Stromal cell of bone marrow (primary cell): ENCODE measurements at regions not wholly inside any gene's neighbourhood (a gene's known extent, or its start where the extent isn't known, plus 50 kb on each side); places are given as distances from the start of the nearest gene placed in this dataset.

Experiments
- DNase-seq: peaks from one replicate; pipeline ENCODE4 v3.0.0-alpha.2; 2012; ENCODE audit warnings: low read depth

DNA sequence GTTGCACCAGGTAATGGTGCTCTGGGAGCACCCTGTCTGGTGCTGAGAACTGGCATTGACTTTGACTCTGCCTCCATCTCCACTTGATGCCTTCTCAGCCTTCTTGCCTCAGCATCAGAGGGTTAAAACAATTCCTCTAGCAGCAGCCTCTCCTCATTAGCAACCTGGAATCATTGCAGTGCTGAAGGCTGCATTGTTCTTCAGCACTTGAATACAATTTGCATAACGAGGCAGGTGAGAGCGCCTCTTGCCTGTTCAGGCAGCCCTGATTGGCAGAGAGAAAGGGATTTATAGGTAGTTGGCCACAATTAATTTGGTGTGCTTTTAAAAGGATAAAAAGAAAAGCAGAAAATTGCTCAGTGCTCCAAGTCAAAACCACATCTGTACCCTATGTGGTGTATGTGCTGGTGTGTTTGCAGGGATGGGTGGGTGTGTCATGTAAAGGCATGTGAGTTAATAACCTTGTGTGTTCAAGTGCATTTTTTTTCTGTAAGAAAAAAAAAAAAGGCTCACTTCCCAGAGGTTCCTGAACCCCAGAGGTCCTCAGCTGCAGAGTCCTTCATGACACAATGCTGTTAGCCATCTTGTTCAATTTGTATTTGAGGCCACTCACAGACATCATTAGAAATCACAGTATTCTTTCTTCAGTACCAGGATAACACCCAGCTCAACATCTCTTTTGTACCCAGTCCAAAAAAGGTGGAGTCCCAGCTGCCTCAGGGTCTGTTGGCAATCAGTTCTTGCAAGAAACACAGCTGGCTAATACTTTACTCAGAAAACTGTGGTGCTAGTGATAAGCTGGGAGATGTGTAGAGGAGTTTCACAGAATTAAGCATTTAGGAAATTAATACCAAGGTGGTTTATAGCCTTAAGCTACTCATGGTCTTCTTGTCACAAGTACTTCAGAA lies 385.6 kb downstream of the GRIN2B start:
- no peak for DNase-seq

DNA sequence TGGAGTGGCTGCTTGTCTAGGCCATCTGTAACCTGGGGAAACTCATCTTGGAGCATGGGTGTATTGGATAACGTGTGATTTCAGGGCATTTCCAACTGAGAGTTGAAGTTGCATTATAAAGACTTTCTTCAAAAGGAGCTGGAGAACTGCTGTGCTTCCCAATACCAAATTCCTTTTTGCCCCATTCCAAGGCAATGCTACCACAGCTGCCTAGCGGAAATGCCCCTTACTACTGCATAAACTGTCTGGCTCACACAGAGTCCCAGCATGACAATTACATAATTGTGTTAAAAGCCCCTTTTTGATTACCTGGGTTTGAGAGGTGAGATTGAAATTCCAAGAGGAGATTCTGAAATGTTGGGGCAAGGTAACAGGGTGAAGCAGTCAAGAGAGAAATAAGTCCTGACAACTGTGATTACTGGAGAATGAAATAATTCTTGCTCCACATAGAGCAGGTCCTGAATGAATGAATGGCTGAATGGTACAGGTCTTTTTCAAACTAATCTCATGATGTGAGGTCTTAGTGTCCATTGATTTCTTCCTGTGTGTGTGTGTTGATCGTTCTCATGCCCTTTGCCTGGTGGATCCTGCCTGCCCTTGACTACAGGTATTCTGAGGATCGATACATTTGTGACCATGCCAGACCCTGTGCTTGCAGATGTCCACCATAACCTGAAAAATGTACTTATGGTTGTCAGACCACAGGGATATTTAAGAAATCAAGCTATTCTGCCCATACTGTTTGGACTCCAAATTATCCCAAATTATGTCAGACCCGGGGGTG lies 386.5 kb downstream of the GRIN2B start:
- DNase-seq: no peak

DNA sequence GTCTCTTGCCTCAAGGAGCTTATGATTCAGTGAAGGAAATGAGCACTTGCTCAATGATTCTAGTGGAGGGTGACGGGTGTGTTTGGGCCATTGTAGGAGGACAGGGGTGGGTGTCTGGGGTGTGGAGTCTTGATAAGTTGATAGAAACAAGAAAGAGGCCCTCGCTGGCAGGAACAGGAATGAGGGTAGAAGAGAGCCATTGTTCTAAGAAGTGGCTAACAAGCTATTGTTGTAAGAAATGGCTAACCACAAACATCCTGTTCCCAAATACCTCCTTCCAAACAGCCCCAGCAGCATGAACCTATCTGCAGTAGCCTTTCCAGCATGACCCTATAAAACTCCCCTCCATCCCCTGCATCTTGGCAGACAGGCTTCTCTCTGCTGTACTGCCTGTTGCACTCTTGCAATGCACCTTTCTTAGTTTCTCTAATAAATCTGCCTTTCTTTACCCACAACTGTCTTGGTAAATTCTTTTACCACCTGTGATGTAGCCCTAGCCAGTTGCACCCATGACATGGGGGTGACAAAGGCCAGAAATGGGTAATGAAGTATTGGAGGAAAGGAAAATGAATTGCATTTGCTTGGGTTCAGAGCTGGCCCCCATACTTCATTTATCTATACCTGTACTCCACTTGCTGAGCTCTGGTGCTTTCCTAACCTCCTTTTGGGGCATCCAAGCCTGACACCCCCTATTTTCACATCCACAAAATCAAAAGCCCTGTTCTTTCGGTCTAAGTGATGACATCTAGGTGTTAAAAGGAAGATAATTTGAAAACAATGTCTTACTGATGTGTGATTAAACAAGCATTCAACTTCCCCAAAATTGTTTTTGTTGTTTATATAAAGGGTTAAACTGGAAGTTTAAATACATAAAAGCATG lies 389.1 kb downstream of the GRIN2B start:
- DNase-seq: no peak

DNA sequence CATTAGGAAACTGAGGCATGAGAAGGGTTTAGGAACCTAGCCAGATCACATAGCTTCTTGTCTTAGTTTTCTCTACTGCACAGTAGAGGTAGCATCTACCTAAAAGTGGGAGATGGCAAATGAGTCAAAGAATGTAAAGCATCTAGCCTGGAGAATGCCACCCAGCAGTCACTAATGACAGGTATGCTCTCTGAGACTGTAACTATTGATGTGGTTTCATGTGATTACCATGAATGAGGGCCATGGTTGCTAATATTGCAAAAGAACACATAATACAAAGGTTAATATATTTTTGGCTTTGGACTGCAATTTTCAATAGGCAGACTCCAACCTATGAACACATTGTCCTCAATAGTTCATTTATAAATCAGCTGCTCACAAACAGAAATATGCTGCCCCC lies 389.9 kb downstream of the GRIN2B start:
- no peak for DNase-seq

DNA sequence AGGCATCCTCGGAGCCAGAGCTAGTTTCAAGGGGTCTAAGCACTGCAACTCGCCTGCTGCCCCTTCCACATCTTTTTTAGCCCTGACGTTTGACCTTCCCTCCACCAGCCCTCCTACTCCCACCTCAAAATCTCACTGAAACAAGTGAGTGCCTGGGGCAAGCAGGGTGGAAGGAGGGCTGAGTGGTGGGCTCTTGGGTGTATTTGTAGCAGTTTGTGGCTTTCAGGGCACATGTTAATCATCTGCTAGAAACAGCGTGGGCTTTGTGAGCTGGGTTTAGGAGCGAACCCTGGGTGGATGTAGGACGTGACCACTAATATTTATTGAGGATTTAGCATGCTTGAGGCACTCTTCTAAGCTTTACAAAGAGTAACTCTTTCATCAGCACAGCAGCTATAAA lies 390.3 kb downstream of the GRIN2B start:
- DNase-seq: no peak

DNA sequence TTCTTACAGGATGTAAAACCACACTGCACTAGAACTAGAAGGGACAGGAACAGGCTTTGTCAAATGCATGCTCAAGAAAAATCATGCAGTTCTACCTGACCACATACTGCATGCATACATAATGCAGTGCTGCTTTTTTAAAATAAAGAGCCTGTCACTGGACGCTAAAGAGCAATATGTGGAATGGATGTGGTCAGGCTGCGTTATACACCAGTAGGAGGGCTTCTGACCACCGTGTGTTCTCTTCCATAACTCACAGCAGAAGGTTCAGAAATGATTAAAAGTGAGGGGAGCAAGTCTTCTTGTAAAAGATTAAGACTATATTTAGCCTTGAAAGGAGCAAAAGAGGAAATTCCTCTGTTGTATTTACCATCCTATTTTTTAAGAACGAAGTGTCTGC lies 392.0 kb downstream of the EMP1 start:
- DNase-seq: no peak

DNA sequence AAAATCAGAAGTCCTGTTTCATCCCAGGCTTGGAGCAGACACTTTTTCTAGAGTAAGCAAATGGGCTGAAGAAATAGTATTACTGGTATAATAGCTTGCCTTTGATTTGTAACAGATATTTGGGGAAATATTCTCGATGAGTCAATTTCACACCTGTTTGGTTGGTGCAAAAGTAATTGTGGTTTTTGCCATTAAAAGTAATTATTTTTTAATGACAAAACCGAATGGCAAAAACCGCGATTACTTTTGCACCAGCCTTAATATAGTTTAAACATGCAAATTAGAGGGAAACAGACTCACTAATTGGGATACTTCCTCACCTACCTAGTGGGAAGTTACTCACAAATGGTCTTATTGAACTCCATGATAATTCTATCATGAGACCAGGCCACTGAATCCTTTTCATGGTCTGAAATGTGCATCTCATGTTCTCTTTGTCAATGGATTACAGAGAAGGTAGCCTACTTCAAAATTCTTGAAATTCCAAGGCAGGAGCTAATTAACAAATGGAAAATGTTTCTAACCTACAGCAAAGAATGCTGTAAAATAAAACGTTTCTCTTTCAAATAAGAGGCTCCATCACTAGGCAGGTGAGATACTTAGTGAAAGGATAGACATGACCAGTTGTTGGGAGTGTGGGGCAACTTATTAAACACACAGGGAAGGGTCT lies 391.3 kb downstream of the EMP1 start:
- DNase-seq: no peak

DNA sequence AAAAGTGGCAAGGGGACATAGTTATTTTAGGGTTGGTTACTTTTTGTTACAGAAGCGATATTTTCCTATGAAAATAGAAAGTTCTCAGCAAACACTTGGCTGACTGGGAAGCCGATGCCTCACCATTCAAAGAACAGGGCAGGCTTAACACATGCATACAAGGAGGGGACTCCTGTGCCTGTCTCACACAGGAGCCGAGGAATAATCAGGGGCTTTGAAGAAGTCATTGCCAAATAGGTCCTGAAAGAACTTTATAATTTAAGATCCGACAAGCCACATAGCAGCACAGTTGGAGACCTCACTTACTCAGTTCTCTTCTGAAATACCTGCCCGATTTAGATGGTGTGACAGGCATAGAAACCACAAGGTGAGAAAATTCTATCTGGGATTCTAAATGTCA lies 389.8 kb downstream of the EMP1 start:
- no peak for DNase-seq

DNA sequence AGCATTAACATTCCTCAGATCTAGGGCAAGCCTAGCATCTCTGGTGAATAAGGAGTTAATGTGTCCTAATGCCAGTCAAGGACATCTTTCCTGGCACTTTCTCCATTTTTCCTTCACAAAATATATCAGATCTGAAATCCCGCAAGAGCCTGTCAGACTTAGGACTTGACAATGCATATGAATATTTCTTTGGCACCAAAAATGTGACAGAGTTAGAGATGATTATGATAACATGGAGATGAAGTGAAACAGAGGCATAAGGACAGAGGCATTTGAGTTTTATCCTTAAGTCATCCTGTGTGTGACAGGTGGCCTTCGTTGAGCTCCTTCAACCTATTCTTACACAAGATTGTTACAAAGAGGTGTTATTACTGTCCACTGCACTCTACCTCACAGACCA lies 388.0 kb downstream of the EMP1 start:
- DNase-seq: no peak

DNA sequence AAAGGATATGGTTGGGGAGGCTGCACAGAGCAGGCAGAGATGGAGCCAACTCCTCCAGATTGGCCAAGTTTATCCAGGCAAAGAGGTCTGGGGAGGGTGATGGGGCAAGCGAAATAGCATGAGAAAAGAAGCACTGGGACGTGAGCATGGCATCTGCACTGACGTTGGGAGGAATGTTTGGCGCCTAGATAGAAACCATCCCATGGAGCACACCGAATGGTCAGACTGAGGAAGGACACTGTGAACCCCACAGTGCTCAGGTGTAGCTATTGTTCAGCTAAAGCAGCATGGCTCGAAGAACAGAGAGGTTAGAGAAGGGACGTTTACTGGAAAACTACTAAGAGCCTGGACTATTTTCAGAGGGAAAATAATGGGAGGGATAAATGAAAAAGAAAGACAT lies 387.1 kb downstream of the EMP1 start:
- no peak for DNase-seq

DNA sequence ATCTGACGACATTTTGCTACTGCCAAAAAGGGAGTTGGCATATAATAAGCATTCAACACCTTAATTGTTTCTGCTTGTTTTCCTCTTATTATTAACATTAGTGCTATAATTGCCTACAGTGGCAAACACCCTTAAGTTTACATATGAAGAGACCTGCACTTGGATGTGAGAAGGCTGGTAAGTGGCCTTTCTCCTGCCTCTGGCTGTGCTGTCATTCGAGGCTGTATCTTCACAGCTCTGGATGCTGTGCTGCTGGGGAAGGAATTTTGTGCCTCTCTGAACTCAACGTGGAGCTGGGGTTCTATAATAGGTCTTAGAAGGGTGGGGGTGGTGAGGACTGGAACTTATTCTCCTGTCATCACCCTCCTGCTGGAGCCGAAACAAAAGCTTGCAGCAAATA lies 385.9 kb downstream of the EMP1 start:
- DNase-seq: no peak

DNA sequence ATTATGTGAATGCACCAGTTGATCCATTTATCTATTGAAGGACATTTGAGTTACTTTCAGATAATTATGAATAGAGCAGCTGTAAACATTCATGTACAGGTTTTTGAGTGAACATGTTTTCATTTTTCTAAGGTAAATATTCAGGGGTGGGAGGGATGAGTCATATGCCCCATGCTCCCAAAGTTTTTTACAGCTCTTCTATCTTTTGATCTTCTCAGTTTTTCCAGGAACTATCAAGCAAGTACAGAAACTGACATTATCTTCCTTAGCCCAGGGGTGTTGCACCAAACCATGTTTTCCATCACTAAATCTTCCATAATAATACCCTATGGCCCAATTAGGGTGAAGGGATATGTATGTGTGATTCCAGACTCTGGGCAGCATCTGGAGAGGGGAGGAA lies 384.5 kb downstream of the EMP1 start:
- DNase-seq: no peak

DNA sequence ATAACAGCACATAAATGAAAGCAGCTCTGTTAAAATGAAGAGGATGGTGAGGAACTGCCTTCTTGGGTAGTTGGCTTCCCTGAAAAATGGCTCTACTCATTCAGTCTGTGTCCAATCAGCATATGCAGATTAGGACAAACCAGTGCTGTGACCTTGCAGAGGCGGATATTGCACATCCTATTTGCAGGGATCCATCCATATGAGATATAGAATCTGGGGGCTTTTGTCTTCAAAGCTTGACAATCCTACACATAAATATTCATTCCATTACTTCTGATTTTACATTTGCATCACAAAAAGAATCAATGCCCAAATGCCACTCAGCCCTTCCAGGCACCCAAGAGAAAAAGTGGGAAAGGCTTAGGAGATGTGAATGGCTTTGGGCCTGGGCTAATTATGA lies 383.7 kb downstream of the EMP1 start:
- no peak for DNase-seq

DNA sequence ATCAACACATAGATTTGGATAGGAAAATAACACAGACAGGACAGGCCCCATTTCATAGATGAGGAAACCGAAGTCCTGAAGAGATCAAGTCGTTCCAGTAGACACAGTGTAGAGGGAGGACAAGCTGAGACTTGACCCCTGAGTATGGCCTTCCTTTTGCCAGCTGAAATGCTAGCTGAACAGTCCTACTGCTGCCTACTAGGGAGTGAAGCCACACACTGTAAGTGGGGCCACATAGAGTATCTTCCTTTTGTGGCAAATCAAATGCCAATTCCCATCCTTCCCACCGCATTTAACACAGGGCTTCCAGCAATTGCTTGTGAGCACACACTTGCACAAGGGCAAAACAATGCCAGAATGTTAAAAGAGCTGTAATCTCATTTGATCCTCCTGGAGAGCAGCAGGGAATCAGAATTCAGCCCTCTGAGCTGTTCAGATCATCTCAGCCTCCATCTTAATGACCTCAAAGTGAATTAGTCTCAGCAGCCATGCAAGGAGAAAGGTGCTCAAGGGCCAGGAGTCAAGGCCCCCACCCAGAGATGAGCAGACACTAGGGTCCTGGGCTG lies 380.5 kb downstream of the EMP1 start:
- DNase-seq: no peak

DNA sequence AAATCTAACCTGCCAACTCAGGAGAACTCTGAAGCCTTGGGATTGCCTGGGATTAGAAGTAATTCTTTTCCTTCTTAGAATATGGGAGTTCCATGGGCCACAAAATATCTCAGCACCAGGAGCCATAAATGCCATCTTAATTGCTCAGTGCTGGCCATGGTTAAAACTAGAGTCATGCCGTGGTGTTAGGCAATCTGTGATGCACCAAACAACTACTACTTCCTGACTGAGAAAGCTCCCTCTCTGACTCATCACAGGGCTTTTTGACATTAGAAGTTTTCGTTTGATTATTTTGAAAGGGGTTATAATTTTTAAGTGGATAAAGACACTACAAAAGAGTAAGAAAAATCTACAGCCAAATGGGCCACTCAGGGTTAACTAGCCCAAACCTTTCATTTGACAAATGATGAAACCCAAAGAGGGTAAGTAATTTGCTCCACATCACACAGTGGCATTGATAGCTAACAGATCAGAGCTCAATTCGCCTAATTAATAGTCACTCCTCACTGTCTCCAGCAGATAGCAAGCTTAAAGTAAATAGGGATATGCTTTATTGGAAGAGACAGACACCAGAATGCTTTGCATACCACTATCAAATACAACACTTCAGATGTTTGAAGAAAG lies 377.3 kb downstream of the EMP1 start:
- peak; percentile 69 for DNase-seq

DNA sequence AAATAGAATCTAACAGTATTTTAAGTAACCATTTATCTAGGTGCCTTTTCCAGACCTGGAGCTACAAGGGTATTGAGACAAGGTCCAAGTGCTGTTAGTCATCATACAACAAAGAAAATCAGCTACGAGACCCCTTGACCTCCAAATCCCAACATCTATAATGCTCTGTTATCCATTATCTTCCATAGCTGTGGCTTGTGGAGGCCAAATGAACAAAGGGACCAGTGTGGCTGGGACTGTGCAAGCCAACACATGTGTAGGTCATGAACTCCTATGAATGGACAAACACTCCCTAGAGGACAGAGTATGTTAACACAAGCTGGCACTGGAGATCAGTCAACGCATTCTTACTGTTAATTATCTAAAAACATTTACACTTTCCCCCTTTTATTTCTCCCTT lies 374.5 kb downstream of the EMP1 start:
- no peak for DNase-seq

DNA sequence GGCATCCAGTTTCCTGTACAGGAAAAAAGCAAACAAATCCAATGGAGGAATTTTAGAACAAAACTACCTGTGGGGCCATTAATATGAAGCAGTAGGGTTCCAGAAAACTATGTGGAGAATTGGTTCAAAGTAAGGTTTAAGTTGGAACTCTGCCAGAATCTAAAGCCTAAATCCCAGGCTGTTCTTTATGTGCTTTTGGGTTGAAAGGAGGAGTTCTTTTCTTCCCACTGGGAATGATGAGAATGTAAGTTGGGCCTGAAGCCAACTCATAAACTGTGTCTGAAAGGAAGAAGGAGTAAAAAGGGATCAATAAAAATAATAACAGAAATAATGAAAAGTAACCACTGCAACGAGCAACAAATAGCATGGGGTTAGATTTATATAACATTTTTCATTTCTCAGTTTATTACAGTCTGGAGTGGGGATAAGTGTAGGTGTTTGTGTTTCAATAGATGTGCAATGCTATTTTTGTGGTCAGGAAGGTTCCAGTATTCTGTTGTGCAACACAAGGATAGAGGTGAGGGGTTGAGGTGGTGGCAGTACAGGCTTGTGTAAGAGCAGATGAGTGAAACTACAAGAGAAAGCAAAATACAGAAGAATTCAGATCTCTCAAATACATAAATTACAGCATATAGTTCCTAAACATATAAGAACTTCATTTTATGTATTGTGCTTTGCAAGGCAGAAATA lies 373.6 kb downstream of the EMP1 start:
- DNase-seq: no peak

DNA sequence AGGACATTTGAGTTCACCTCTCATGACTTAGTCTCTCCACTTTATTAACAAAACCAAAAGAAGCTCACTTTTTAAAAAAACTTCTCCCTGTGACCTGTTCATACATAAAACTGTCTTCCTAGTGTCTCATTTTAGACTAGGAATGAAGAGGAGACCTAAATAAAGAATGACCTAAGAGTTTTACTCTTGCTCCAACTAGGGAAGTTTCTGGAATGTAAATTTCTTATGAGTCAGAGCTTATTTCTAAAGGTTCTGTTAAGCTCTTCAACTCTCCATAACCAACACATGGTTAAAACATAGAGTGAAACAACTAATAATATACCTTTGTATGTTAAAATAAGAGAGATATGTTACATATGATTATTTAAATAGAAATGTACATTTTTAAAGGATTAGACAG lies 369.8 kb downstream of the EMP1 start:
- no peak for DNase-seq

DNA sequence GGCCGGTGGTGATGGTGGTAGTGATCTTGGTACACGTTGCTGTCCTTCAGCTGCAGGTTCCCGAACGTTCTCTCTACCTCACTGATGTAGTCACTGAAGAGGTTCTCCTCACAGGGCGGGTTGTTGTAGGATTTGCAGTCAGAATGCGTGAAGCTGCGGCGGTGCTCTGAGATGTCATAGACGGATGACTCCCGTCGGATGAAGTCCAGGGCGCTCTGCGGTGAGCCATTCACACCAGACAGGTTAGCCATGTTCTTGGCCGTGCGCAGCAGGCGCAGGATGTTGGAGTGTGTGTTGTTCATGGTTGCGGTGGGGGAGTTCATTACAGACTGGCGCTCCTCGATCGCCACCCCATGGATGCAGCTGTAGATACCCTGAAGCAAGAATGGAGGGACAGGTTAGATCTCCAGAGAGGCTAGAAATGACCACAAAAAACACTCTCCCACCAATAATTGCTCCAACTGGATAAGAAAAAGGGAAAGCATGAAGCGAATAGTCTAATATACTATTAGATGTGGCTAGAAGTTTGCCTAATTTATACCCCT lies 367.8 kb downstream of the EMP1 start:
- no peak for DNase-seq

DNA sequence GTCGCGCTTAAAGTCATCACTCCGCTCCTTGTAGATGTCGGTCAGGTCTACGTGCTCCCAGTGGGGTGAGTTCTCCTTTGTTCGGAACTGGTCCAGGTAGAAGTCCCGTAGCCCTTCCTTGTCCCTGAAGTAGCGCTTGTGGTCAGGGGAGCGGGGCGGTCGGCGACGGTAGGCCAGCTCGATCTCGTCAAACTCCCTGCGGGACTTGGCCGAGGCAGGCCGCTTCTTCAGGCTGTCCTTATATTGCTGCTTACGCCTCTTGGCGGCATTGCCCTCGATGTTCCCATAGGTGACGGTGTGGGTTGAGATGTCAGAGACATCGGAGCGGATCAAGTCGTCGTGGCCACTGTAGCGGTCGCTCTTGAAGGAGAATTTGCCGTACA lies 367.2 kb downstream of the EMP1 start:
- no peak for DNase-seq
